GDM1 (cell line): ENCODE measurements at regions not wholly inside any gene's neighbourhood (a gene's known extent, or its start where the extent isn't known, plus 50 kb on each side); places are given as distances from the start of the nearest gene placed in this dataset.

Experiments used
- DNase-seq: peaks from one replicate; lab custom pipeline; 2025; lab: John Stamatoyannopoulos, UW

GRCh38 chr5:89268460-89268859 is 385.5 kb upstream of the MEF2C start:
- DNase-seq: peak; percentile 63

GRCh38 chr5:89267788-89268187 is 384.8 kb upstream of the MEF2C start:
- no peak for DNase-seq

GRCh38 chr5:89265511-89266179 is 382.7 kb upstream of the MEF2C start:
- no peak for DNase-seq

- no peak for DNase-seq
Observed at GRCh38 chr5:89263846-89264245, 380.9 kb upstream of the MEF2C start.

- no peak for DNase-seq
Observed at GRCh38 chr5:89262030-89262429, 379.0 kb upstream of the MEF2C start.

GRCh38 chr5:89260254-89260653 is 377.3 kb upstream of the MEF2C start:
- DNase-seq: no peak

GRCh38 chr5:89255845-89256463 is 373.0 kb upstream of the MEF2C start:
- peak; percentile 20 for DNase-seq

- no peak for DNase-seq
Observed at GRCh38 chr5:89253666-89254352, 370.8 kb upstream of the MEF2C start.

- no peak for DNase-seq
Observed at GRCh38 chr5:89246864-89247263, 363.9 kb upstream of the MEF2C start.

GRCh38 chr5:89246252-89246651 is 363.3 kb upstream of the MEF2C start:
- no peak for DNase-seq

GRCh38 chr5:89243611-89244010 is 360.6 kb upstream of the MEF2C start:
- DNase-seq: no peak

- DNase-seq: no peak
Observed at GRCh38 chr5:89241186-89241585, 358.2 kb upstream of the MEF2C start.

GRCh38 chr5:89236900-89237299 is 353.9 kb upstream of the MEF2C start:
- no peak for DNase-seq

- no peak for DNase-seq
Observed at GRCh38 chr5:89233462-89233861, 350.5 kb upstream of the MEF2C start.

GRCh38 chr5:89232139-89232603 is 349.2 kb upstream of the MEF2C start:
- no peak for DNase-seq

GRCh38 chr5:89230178-89230577 is 347.2 kb upstream of the MEF2C start:
- DNase-seq: no peak

- DNase-seq: no peak
Observed at GRCh38 chr5:89229331-89230070, 346.5 kb upstream of the MEF2C start.

GRCh38 chr5:89228355-89228754 is 345.4 kb upstream of the MEF2C start:
- DNase-seq: no peak

GRCh38 chr5:89218364-89218763 is 335.4 kb upstream of the MEF2C start:
- no peak for DNase-seq

- DNase-seq: no peak
Observed at GRCh38 chr5:89216606-89217005, 333.6 kb upstream of the MEF2C start.

GRCh38 chr5:89213573-89213972 is 330.6 kb upstream of the MEF2C start:
- DNase-seq: no peak

GRCh38 chr5:89211836-89212235 is 328.9 kb upstream of the MEF2C start:
- no peak for DNase-seq

GRCh38 chr5:89208811-89209210 is 325.8 kb upstream of the MEF2C start:
- no peak for DNase-seq
